ENCODE measurements at regions not wholly inside any gene's neighbourhood (a gene's known extent, or its start where the extent isn't known, plus 50 kb on each side); places are given as distances from the start of the nearest gene placed in this dataset.
A peak's percentile ranks its signal among the peaks of the same experiment; 100 is the strongest.

DNA sequence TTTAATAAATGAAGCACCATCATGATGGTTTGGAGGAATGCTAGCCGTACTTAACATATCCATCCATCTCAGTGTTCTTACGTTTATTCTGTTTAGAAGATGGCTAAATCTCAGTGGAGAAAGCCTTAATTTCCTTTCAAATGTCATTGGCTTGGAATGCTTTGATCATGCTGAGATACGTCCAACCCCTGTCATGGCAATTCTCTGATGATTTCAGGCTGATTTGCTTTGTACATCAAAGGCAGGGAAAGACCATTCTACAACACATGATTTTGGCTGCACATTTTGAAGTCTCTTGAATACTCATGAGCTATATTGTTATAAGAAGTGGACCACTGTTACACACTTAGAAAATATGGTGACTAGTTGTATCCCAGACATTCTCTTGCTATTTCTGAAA is 1048.4 kb downstream of the MAT2B start:
- Histone ChIP-seq H3K4me3 (no peak overlapping the region), H3K9ac (ENCODE audit: insufficient read length) (no peak overlapping the region), H3K27ac (no peak overlapping the region), H3K36me3 (ENCODE audit: insufficient read depth, low read length) (no peaks in the 10 kb centered on the region), H3K9me3 (ENCODE audit: low read depth, low read length) (no peaks in the 10 kb centered on the region)
- TF ChIP-seq FOXP2 (optimal IDR thresholded peaks at IDR 0.05; ENCODE audit: control extremely low read depth, extremely low read length, insufficient read depth) (no peak), EZH2 (IDR thresholded peaks at IDR 0.05) (no peak), POLR2AphosphoS5 (IDR thresholded peaks at IDR 0.05; ENCODE audit: borderline replicate concordance, low read depth, low read length) (no peak)
- no peak for DNase-seq (ENCODE audit: low read depth, low spot score)

- Histone ChIP-seq H3K9me3 (ENCODE audit: low read depth, low read length) (no peaks in the 10 kb centered on the region), H3K9ac (ENCODE audit: insufficient read length) (no peak overlapping the region), H3K36me3 (ENCODE audit: insufficient read depth, low read length) (no peaks in the 10 kb centered on the region), H3K4me3 (no peak overlapping the region), H3K27ac (no peak overlapping the region)
- TF ChIP-seq EZH2 (IDR thresholded peaks at IDR 0.05) = no peak
- DNase-seq (ENCODE audit: low read depth, low spot score) = no peak
These were observed 1050.4 kb downstream of the MAT2B start for GRCh38 chr5:164555809-164556208.

DNA sequence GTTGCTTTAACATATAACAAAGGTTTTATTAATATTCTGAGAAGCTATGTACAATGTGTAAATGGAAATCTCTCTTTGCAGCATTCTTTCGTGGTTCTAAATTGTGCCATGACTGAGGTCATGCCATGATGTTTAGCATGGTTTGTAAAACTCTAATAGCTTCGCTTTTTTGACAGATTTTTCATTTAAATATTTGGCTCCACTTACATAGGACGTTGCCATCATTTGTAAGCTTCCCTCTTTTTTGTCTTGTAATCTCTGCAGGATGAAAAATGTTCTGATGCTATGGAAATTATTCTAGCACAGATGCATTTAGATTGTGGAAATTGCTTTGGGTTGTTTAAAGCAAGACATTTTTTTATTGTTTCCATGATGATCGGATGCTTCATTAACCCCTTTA is 1054.8 kb downstream of the MAT2B start:
- Histone ChIP-seq H3K27ac (no peak overlapping the region), H3K36me3 (ENCODE audit: insufficient read depth, low read length) (no peaks in the 10 kb centered on the region), H3K9me3 (ENCODE audit: low read depth, low read length) (no peaks in the 10 kb centered on the region), H3K9ac (ENCODE audit: insufficient read length) (no peak overlapping the region), H3K4me3 (no peak overlapping the region)
- TF ChIP-seq POLR2AphosphoS5 (IDR thresholded peaks at IDR 0.05; ENCODE audit: borderline replicate concordance, low read depth, low read length) (no peak), EZH2 (IDR thresholded peaks at IDR 0.05) (no peak), FOXP2 (optimal IDR thresholded peaks at IDR 0.05; ENCODE audit: control extremely low read depth, extremely low read length, insufficient read depth) (no peak)
- no peak for DNase-seq (ENCODE audit: low read depth, low spot score)

GRCh38 chr5:164561933-164562872 is 1056.8 kb downstream of the MAT2B start:
- Histone ChIP-seq H3K4me3 (no peak overlapping the region), H3K27ac (no peak overlapping the region), H3K36me3 (ENCODE audit: insufficient read depth, low read length) (no peaks in the 10 kb centered on the region), H3K9ac (ENCODE audit: insufficient read length) (no peak overlapping the region), H3K9me3 (ENCODE audit: low read depth, low read length) (no peaks in the 10 kb centered on the region)
- no peak for DNase-seq (ENCODE audit: low read depth, low spot score)
- TF ChIP-seq POLR2AphosphoS5 (IDR thresholded peaks at IDR 0.05; ENCODE audit: borderline replicate concordance, low read depth, low read length) (no peak), FOXP2 (optimal IDR thresholded peaks at IDR 0.05; ENCODE audit: control extremely low read depth, extremely low read length, insufficient read depth) (no peak), EZH2 (IDR thresholded peaks at IDR 0.05) (no peak)

DNA sequence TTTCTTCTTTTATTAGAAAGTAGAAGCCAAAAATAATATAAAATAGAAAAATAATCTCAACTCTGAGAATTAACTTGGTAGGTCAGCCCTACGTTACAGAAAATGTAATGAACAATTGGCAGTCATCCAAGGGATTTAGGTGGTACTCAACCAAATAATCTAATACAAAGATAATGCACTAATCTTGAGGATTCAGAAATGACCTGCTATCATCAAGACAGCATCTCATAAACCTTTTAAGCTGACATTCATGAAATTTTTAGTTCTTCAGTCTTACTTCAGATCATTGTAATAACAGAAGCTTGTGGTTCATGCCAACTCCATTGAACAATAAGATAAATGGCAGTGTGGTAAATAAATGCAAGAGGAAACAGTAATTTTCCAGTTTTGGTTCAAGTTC is 1058.0 kb downstream of the MAT2B start:
- no peak overlapping the region for H3K9ac ChIP-seq (ENCODE audit: insufficient read length)
- H3K36me3 ChIP-seq (ENCODE audit: insufficient read depth, low read length) = no peaks in the 10 kb centered on the region
- TF ChIP-seq FOXP2 (optimal IDR thresholded peaks at IDR 0.05; ENCODE audit: control extremely low read depth, extremely low read length, insufficient read depth) (no peak), EZH2 (IDR thresholded peaks at IDR 0.05) (no peak), POLR2AphosphoS5 (IDR thresholded peaks at IDR 0.05; ENCODE audit: borderline replicate concordance, low read depth, low read length) (no peak)
- H3K27ac ChIP-seq = no peak overlapping the region
- no peak overlapping the region for H3K4me3 ChIP-seq
- no peaks in the 10 kb centered on the region for H3K9me3 ChIP-seq (ENCODE audit: low read depth, low read length)
- DNase-seq (ENCODE audit: low read depth, low spot score) = no peak

DNA sequence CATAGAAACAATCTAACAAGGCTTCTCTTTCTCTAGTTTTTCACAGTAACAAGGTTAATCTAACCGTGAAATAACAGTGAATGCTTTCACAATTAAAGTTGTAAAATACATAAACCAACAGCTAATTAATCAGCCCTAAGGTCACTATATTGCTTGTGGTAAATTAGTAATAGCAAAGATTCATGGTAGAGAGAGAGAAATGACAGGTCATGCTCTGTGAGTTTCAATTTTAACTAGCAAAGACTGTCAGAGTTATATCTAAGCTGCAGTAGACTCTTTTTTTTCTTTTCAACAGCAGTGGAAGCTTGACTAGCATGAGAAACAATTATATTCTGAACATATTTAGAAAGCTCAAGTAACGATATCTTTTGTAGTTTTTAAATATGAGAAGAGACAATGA is 1068.0 kb downstream of the MAT2B start:
- DNase-seq (ENCODE audit: low read depth, low spot score) = no peak
- Histone ChIP-seq H3K9me3 (ENCODE audit: low read depth, low read length) (no peaks in the 10 kb centered on the region), H3K4me3 (no peak overlapping the region), H3K9ac (ENCODE audit: insufficient read length) (no peak overlapping the region), H3K36me3 (ENCODE audit: insufficient read depth, low read length) (no peaks in the 10 kb centered on the region), H3K27ac (no peak overlapping the region)
- TF ChIP-seq FOXP2 (optimal IDR thresholded peaks at IDR 0.05; ENCODE audit: control extremely low read depth, extremely low read length, insufficient read depth) = no peak

DNA sequence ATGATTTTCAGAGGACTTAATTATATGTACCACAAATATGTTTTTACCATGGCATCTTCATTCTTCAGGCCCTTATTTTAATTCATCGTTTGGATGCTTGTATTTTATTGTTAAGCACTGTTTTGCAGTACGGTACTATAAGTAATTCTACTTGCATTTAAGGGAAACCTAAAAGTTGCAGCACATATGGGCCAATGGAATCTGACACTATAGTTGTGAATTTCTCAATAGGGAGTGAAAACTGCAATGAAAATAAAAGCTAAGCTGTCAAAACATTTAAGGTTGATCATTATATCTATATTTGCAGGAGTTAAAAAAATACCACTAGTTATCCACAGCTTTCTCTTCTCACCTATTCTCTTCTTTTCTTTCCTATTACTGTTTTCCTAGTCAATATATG is 1071.8 kb downstream of the MAT2B start:
- DNase-seq (ENCODE audit: low read depth, low spot score) = no peak
- TF ChIP-seq FOXP2 (optimal IDR thresholded peaks at IDR 0.05; ENCODE audit: control extremely low read depth, extremely low read length, insufficient read depth) = no peak
- no peak for TF ChIP-seq EZH2 (IDR thresholded peaks at IDR 0.05)
- TF ChIP-seq POLR2AphosphoS5 (IDR thresholded peaks at IDR 0.05; ENCODE audit: borderline replicate concordance, low read depth, low read length) = no peak
- Histone ChIP-seq H3K27ac (no peak overlapping the region), H3K36me3 (ENCODE audit: insufficient read depth, low read length) (no peaks in the 10 kb centered on the region), H3K4me3 (no peak overlapping the region), H3K9me3 (ENCODE audit: low read depth, low read length) (no peaks in the 10 kb centered on the region), H3K9ac (ENCODE audit: insufficient read length) (no peak overlapping the region)

DNA sequence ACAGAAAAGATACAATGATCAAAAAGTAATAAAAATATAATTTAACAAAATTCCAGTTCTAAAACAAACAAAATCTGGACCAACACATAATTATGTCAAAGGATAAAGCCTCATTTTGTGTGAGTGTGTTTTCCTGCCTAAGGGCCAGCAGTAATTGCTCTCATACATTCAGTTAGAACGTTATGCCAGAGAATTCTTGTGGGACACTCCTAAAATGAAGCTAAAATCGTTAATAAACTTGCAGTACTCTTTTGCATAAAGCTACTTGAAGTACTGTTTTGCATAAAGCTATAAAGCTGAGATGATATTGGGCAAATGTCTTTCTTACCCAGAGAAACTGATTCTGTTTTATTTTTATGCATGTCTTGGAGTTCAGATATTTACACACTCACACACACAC is 1072.3 kb downstream of the MAT2B start:
- DNase-seq (ENCODE audit: low read depth, low spot score) = no peak
- H3K36me3 ChIP-seq (ENCODE audit: insufficient read depth, low read length) = no peaks in the 10 kb centered on the region
- 0 out of 2 replicates have a peak overlapping the region, but pooled peaks have one; percentile 5 for H3K4me3 ChIP-seq
- no peak overlapping the region for H3K27ac ChIP-seq
- H3K9me3 ChIP-seq (ENCODE audit: low read depth, low read length) = no peaks in the 10 kb centered on the region
- TF ChIP-seq FOXP2 (optimal IDR thresholded peaks at IDR 0.05; ENCODE audit: control extremely low read depth, extremely low read length, insufficient read depth) (no peak), POLR2AphosphoS5 (IDR thresholded peaks at IDR 0.05; ENCODE audit: borderline replicate concordance, low read depth, low read length) (no peak), EZH2 (IDR thresholded peaks at IDR 0.05) (no peak)
- H3K9ac ChIP-seq (ENCODE audit: insufficient read length) = no peak overlapping the region

GRCh38 chr5:164578401-164578800 is 1073.0 kb downstream of the MAT2B start:
- Histone ChIP-seq H3K27ac (no peak overlapping the region), H3K4me3 (no peak overlapping the region), H3K9me3 (ENCODE audit: low read depth, low read length) (no peaks in the 10 kb centered on the region), H3K9ac (ENCODE audit: insufficient read length) (no peak overlapping the region), H3K36me3 (ENCODE audit: insufficient read depth, low read length) (no peaks in the 10 kb centered on the region)
- DNase-seq (ENCODE audit: low read depth, low spot score) = no peak
- TF ChIP-seq FOXP2 (optimal IDR thresholded peaks at IDR 0.05; ENCODE audit: control extremely low read depth, extremely low read length, insufficient read depth) (no peak), POLR2AphosphoS5 (IDR thresholded peaks at IDR 0.05; ENCODE audit: borderline replicate concordance, low read depth, low read length) (no peak), EZH2 (IDR thresholded peaks at IDR 0.05) (no peak)
